ENCODE measurements at regions not wholly inside any gene's neighbourhood (a gene's known extent, or its start where the extent isn't known, plus 50 kb on each side); places are given as distances from the start of the nearest gene placed in this dataset.
"Not testable (repeated sequence)": the region's sequence is repeated elsewhere in the genome, so short reads cannot be mapped to it uniquely, and the experiment has no call there.

DNA sequence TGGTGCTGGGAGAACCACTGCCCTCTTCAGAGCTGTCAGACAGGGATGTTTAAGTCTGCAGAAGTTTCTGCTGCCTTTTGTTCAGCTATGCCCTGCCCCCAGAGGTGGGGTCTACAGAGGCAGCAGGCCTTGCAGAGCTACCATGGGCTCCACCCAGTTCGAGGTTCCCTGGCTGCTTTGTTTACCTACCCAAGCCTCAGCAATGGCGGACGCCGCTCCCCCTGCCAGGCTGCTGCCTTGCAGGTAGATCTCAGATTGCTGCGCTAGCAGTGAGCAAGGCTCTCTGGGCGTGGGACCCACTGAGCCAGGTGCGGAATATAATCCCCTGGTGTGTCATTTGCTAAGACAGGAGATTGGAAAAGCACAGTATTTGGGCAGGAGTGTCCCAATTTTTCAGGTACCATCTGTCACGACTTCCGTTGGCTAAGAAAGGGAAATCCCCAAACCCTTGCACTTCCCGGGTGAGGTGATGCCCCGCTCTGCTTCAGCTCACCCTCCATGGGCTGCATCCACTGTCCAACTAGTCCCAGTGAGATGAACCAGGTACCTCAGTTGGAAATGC lies 1415.5 kb downstream of the GRIK2 start:
- H3K27me3 Mint-ChIP-seq; H3K36me3 Mint-ChIP-seq (ENCODE audit: low read depth); H3K27ac Mint-ChIP-seq; intact Hi-C loops (cut with micrococcal nuclease); H3K4me1 Mint-ChIP-seq; H3K9me3 Mint-ChIP-seq; DNase-seq; H3K4me3 Mint-ChIP-seq: not testable (repeated sequence)

GRCh38 chr6:102799051-102799450 lies 1405.5 kb downstream of the GRIK2 start:
- Mint-ChIP-seq H3K4me1 (no peaks in the 10 kb centered on the region), H3K36me3 (ENCODE audit: low read depth) (no peaks in the 10 kb centered on the region), H3K27me3 (no peaks in the 10 kb centered on the region), H3K9me3 (no peaks in the 10 kb centered on the region), H3K4me3 (no peak overlapping the region), H3K27ac (no peak overlapping the region)
- intact Hi-C loops (cut with micrococcal nuclease): no loop called here
- DNase-seq: no peak

GRCh38 chr6:102798636-102799035 lies 1405.1 kb downstream of the GRIK2 start:
- Mint-ChIP-seq H3K4me1 (no peaks in the 10 kb centered on the region), H3K27me3 (no peaks in the 10 kb centered on the region), H3K9me3 (no peaks in the 10 kb centered on the region), H3K36me3 (ENCODE audit: low read depth) (no peaks in the 10 kb centered on the region), H3K27ac (no peak overlapping the region), H3K4me3 (no peak overlapping the region)
- no peak for DNase-seq
- intact Hi-C loops (cut with micrococcal nuclease): no loop called here

- Mint-ChIP-seq H3K4me3 (no peak overlapping the region), H3K36me3 (ENCODE audit: low read depth) (no peaks in the 10 kb centered on the region), H3K4me1 (no peaks in the 10 kb centered on the region), H3K9me3 (no peaks in the 10 kb centered on the region), H3K27ac (no peak overlapping the region), H3K27me3 (no peaks in the 10 kb centered on the region)
- no peak for DNase-seq
- intact Hi-C loops (cut with micrococcal nuclease): no loop called here
Observed at GRCh38 chr6:102793752-102794151, 1400.2 kb downstream of the GRIK2 start.

GRCh38 chr6:102774326-102774725 lies 1380.8 kb downstream of the GRIK2 start:
- H3K27me3 Mint-ChIP-seq: no peaks in the 10 kb centered on the region
- intact Hi-C loops (cut with micrococcal nuclease): no loop called here
- no peaks in the 10 kb centered on the region for H3K9me3 Mint-ChIP-seq
- H3K27ac Mint-ChIP-seq: no peak overlapping the region
- DNase-seq: no peak
- no peaks in the 10 kb centered on the region for H3K36me3 Mint-ChIP-seq (ENCODE audit: low read depth)
- H3K4me1 Mint-ChIP-seq: no peaks in the 10 kb centered on the region
- no peak overlapping the region for H3K4me3 Mint-ChIP-seq

GRCh38 chr6:102773636-102774035 lies 1380.1 kb downstream of the GRIK2 start:
- H3K4me3 Mint-ChIP-seq: no peak overlapping the region

GRCh38 chr6:102766963-102767362 lies 1373.5 kb downstream of the GRIK2 start:
- no peaks in the 10 kb centered on the region for H3K9me3 Mint-ChIP-seq
- no peak overlapping the region for H3K27ac Mint-ChIP-seq
- intact Hi-C loops (cut with micrococcal nuclease): no loop called here
- no peaks in the 10 kb centered on the region for H3K27me3 Mint-ChIP-seq
- H3K36me3 Mint-ChIP-seq (ENCODE audit: low read depth): no peaks in the 10 kb centered on the region
- no peaks in the 10 kb centered on the region for H3K4me1 Mint-ChIP-seq
- no peak overlapping the region for H3K4me3 Mint-ChIP-seq
- no peak for DNase-seq

More at GRCh38 chr6:102773636-102774035, 1380.1 kb downstream of the GRIK2 start:
- DNase-seq: no peak
- H3K27me3 Mint-ChIP-seq: no peaks in the 10 kb centered on the region
- no peaks in the 10 kb centered on the region for H3K9me3 Mint-ChIP-seq
- intact Hi-C loops (cut with micrococcal nuclease): no loop called here
- no peaks in the 10 kb centered on the region for H3K4me1 Mint-ChIP-seq
- no peaks in the 10 kb centered on the region for H3K36me3 Mint-ChIP-seq (ENCODE audit: low read depth)
- H3K27ac Mint-ChIP-seq: no peak overlapping the region

DNA sequence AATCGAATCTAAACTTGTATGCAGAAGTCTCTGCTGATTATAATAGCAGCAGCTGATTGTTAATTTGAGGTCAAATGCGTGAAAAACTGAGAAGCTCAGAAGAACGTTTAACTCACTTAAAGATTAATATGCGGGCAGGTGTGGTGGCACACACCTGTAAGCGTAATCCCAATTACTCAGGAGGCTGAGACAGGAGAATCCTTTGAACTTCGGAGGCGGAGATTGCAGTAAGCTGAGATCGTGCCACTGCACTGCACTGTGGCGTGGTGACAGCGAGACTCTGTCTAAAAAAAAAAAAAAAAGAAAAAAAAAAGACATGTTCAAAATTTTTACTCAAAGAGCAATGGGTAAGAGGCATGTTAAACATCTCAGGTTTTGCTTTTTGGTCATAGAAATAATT lies 1370.8 kb downstream of the GRIK2 start:
- no peaks in the 10 kb centered on the region for H3K4me1 Mint-ChIP-seq
- no peaks in the 10 kb centered on the region for H3K9me3 Mint-ChIP-seq
- H3K4me3 Mint-ChIP-seq: no peak overlapping the region
- H3K27ac Mint-ChIP-seq: no peak overlapping the region
- DNase-seq: no peak
- intact Hi-C loops (cut with micrococcal nuclease): no loop called here
- no peaks in the 10 kb centered on the region for H3K36me3 Mint-ChIP-seq (ENCODE audit: low read depth)
- no peaks in the 10 kb centered on the region for H3K27me3 Mint-ChIP-seq

DNA sequence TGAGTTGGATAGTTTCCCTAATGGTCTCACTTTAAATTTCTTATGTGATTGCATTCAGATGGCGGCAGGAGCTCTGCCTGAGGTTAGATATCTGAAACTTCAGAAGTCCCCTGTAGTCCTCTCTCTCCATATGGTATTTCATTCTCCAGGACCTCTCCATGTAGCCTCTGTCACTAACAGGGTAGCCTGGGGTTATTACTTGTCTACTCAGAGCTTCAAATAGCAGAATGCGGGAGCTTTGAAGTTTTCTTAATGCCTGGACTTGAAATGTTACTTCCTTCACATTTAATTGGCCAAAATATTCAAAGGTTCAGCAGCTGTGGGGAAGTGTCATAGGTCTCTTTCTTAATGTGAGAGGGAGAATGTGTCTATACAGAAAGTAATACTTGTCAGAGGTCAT lies 1370.4 kb downstream of the GRIK2 start:
- Mint-ChIP-seq H3K27ac (no peak overlapping the region), H3K36me3 (ENCODE audit: low read depth) (no peaks in the 10 kb centered on the region), H3K4me3 (no peak overlapping the region), H3K4me1 (no peaks in the 10 kb centered on the region), H3K9me3 (no peaks in the 10 kb centered on the region), H3K27me3 (no peaks in the 10 kb centered on the region)
- no peak for DNase-seq
- intact Hi-C loops (cut with micrococcal nuclease): no loop called here

- H3K4me1 Mint-ChIP-seq: no peaks in the 10 kb centered on the region
- no peak overlapping the region for H3K27ac Mint-ChIP-seq
- DNase-seq: no peak
- H3K27me3 Mint-ChIP-seq: no peaks in the 10 kb centered on the region
- H3K36me3 Mint-ChIP-seq (ENCODE audit: low read depth): no peaks in the 10 kb centered on the region
- no peak overlapping the region for H3K4me3 Mint-ChIP-seq
- peaks cover 3% of the 10 kb centered on the region for H3K9me3 Mint-ChIP-seq
- intact Hi-C loops (cut with micrococcal nuclease): no loop called here
Observed at GRCh38 chr6:102761872-102762271, 1368.4 kb downstream of the GRIK2 start.

DNA sequence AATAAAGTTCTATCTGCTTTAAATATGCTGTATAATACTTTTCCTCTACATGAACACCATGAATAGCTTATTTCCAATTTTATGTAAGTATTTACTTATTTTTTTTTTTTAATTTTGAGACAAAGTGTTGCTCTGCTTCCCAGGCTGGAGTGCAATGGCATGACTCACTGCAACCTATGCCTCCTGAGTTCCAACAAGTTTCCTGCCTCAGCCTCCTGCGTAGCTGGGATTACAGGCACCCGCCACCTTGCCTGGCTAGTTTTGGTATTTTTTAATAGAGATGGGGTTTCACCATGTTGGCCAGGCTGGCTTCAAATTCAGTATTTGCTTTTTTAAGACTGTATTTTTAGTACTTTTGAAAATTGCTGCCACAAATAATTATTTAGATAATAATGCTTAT lies 1365.9 kb downstream of the GRIK2 start:
- no peaks in the 10 kb centered on the region for H3K27me3 Mint-ChIP-seq
- H3K27ac Mint-ChIP-seq: no peak overlapping the region
- no peaks in the 10 kb centered on the region for H3K4me1 Mint-ChIP-seq
- H3K9me3 Mint-ChIP-seq: peaks cover 3% of the 10 kb centered on the region
- intact Hi-C loops (cut with micrococcal nuclease): no loop called here
- no peak for DNase-seq
- H3K4me3 Mint-ChIP-seq: no peak overlapping the region
- no peaks in the 10 kb centered on the region for H3K36me3 Mint-ChIP-seq (ENCODE audit: low read depth)

GRCh38 chr6:102758536-102758935 lies 1365.0 kb downstream of the GRIK2 start:
- H3K27me3 Mint-ChIP-seq; H3K36me3 Mint-ChIP-seq (ENCODE audit: low read depth); H3K9me3 Mint-ChIP-seq; H3K27ac Mint-ChIP-seq; DNase-seq; intact Hi-C loops (cut with micrococcal nuclease); H3K4me1 Mint-ChIP-seq; H3K4me3 Mint-ChIP-seq: not testable (repeated sequence)

GRCh38 chr6:102749210-102749971 lies 1355.9 kb downstream of the GRIK2 start:
- Mint-ChIP-seq H3K27ac (no peak overlapping the region), H3K4me1 (no peaks in the 10 kb centered on the region)
- intact Hi-C loops (cut with micrococcal nuclease): no loop called here

GRCh38 chr6:102746941-102747340 lies 1353.4 kb downstream of the GRIK2 start:
- Mint-ChIP-seq H3K9me3 (no peaks in the 10 kb centered on the region), H3K27ac (no peak overlapping the region), H3K4me1 (no peaks in the 10 kb centered on the region), H3K4me3 (no peak overlapping the region), H3K36me3 (ENCODE audit: low read depth) (no peaks in the 10 kb centered on the region), H3K27me3 (no peaks in the 10 kb centered on the region)
- intact Hi-C loops (cut with micrococcal nuclease): no loop called here
- DNase-seq: no peak

More at GRCh38 chr6:102749210-102749971, 1355.9 kb downstream of the GRIK2 start:
- H3K36me3 Mint-ChIP-seq (ENCODE audit: low read depth): no peaks in the 10 kb centered on the region
- no peaks in the 10 kb centered on the region for H3K27me3 Mint-ChIP-seq
- no peak overlapping the region for H3K4me3 Mint-ChIP-seq
- H3K9me3 Mint-ChIP-seq: no peaks in the 10 kb centered on the region
- DNase-seq: no peak
